HCT116 (cell line): ENCODE measurements at regions not wholly inside any gene's neighbourhood (a gene's known extent, or its start where the extent isn't known, plus 50 kb on each side); places are given as distances from the start of the nearest gene placed in this dataset.

Experiments used
- ATAC-seq: fragments of 200-7000 bp; cut with Tn5 transposase; 2 replicates; pipeline ENCODE4 v1.9.1; 2020; ENCODE audit warnings: mild to moderate bottlenecking, moderate library complexity
- BruUV-seq: library from RNA; stranded (reverse); fragments of 400-500 nt; replicated peaks from 2 replicates; lab custom pipeline; 2021; lab: Mats Ljungman, UMichigan
- CTCF ChIA-PET: fragments of 300-600 bp; sonication (Branson Sonifier 250); formaldehyde crosslinking; loops from one replicate; lab custom pipeline; 2021; ENCODE audit warnings: antibody characterized with exemption; lab: Charles Lee
- POLR2A ChIA-PET: fragments of 300-600, 350-600 bp; sonication (Branson Sonifier 250); formaldehyde crosslinking; loops from one replicate; lab custom pipeline; 2021; ENCODE audit warnings: antibody characterized with exemption; lab: Charles Lee
- RAD21 ChIA-PET, 2 experiments: fragments of 300-600 bp; sonication (Branson Sonifier 250); formaldehyde crosslinking; loops; one replicate each; lab custom pipeline; 2023; ENCODE audit warnings: low total read pairs in 2 of 2; ENCODE audit not compliant: uncharacterized antibody in 2 of 2, unreplicated experiment in 2 of 2, low non-redundant PET in 1 of 2; lab: Charles Lee
- DNase-seq: peaks from one replicate; pipeline ENCODE4 v3.0.0-alpha.2; 2010; ENCODE audit warnings: low read depth, low spot score
- H2AFZ ChIP-seq: fragments of 200-600 bp; shearing (Covaris generic), sonication (generic); 2 replicates; pipeline ENCODE4 v1.6.1; 2017; ENCODE audit warnings: low read depth, mixed run types, mixed read lengths, antibody characterized with exemption, low read length; ENCODE audit not compliant: poor library complexity, severe bottlenecking
- H3K27ac ChIP-seq: 2 replicates; pipeline ENCODE4 v1.5.1; 2012; ENCODE audit warnings: low read depth, low read length
- H3K27me3 ChIP-seq: fragments of 200-600 bp; sonication (generic); 2 replicates; pipeline ENCODE4 v1.6.1; 2016; ENCODE audit warnings: mixed run types, low read length, mixed read lengths; ENCODE audit not compliant: insufficient read depth
- H3K36me3 ChIP-seq, 2 experiments: fragments of 200-500 bp in 1 of 2; fragments of 200-600 bp in 1 of 2; sonication (Bioruptor generic) in 1 of 2; sonication (generic) in 1 of 2; 2 replicates each; pipeline versions ENCODE4 v1.5.1 to v1.6.1; 2014 to 2016; ENCODE audit warnings: low read length in 2 of 2, inconsistent platforms in 1 of 2, mixed read lengths in 1 of 2, mixed run types in 1 of 2; ENCODE audit not compliant: insufficient read depth in 2 of 2, control insufficient read depth in 1 of 2
- H3K4me1 ChIP-seq, 2 experiments: fragments of 200-600 bp in 1 of 2; sonication (generic) in 1 of 2; 2 replicates each; pipeline versions ENCODE4 v1.5.1 to v1.6.1; 2012 to 2017; ENCODE audit warnings: low read length in 2 of 2, inconsistent platforms in 1 of 2, mild to moderate bottlenecking in 1 of 2, mixed read lengths in 1 of 2, mixed run types in 1 of 2, moderate library complexity in 1 of 2; ENCODE audit not compliant: insufficient read depth in 2 of 2, control insufficient read depth in 1 of 2
- H3K4me2 ChIP-seq: fragments of 200-600 bp; sonication (generic); 2 replicates; pipeline ENCODE4 v1.6.1; 2017; ENCODE audit warnings: mixed run types, low read length, mixed read lengths
- H3K4me3 ChIP-seq, 2 experiments: fragments of 200-600 bp in 1 of 2; sonication (generic) in 1 of 2; replicated peaks in 1 of 2; 2 replicates each; pipeline ENCODE4 v1.5.1; 2011 to 2016; ENCODE audit warnings: low read length in 2 of 2, control low read depth in 1 of 2, low read depth in 1 of 2, mild to moderate bottlenecking in 1 of 2, mixed read lengths in 1 of 2, mixed run types in 1 of 2
- H3K79me2 ChIP-seq: fragments of 200-600 bp; sonication (generic); 2 replicates; pipeline ENCODE4 v1.6.1; 2017; ENCODE audit warnings: mild to moderate bottlenecking, mixed run types, low read length, moderate library complexity, mixed read lengths; ENCODE audit not compliant: insufficient read depth
- H3K9ac ChIP-seq: fragments of 200-600 bp; sonication (generic); 2 replicates; pipeline ENCODE4 v1.6.1; 2016; ENCODE audit warnings: low read length, mixed read lengths
- H3K9me2 ChIP-seq: fragments of 200-600 bp; sonication (generic), shearing (Covaris generic); 2 replicates; pipeline ENCODE4 v1.6.1; 2017; ENCODE audit warnings: mixed run types, mild to moderate bottlenecking, moderate library complexity; ENCODE audit not compliant: insufficient read depth
- H3K9me3 ChIP-seq, 2 experiments: fragments of 200-500 bp in 1 of 2; fragments of 200-600 bp in 1 of 2; sonication (Bioruptor generic) in 1 of 2; sonication (generic) in 1 of 2; 2 replicates each; pipeline ENCODE4 v1.6.1; 2014 to 2017; ENCODE audit warnings: low read length in 2 of 2, mixed read lengths in 2 of 2, inconsistent platforms in 1 of 2, low read depth in 1 of 2, mild to moderate bottlenecking in 1 of 2, mixed run types in 1 of 2, moderate library complexity in 1 of 2; ENCODE audit not compliant: control insufficient read depth in 1 of 2, insufficient read depth in 1 of 2
- H4K20me1 ChIP-seq: fragments of 200-600 bp; sonication (generic), shearing (Covaris generic); 2 replicates; pipeline ENCODE4 v1.6.1; 2017; ENCODE audit warnings: mixed run types, mild to moderate bottlenecking, moderate library complexity; ENCODE audit not compliant: insufficient read depth
- CBX3 ChIP-seq: IDR thresholded peaks from 2 replicates; pipeline ENCODE4 v1.6.1; 2012; ENCODE audit warnings: low read depth
- CEBPB ChIP-seq: IDR thresholded peaks from 2 replicates; pipeline ENCODE4 v1.6.1; 2012; ENCODE audit warnings: low read depth
- EGR1 ChIP-seq: IDR thresholded peaks from 2 replicates; pipeline ENCODE4 v1.6.1; 2012; ENCODE audit warnings: low read depth
- ELF1 ChIP-seq: IDR thresholded peaks from 2 replicates; pipeline ENCODE4 v1.6.1; 2012; ENCODE audit warnings: low read depth, borderline replicate concordance
- EZH2 ChIP-seq: fragments of 200-600 bp; sonication (generic); IDR thresholded peaks from 2 replicates; pipeline ENCODE4 v1.6.1; 2017; ENCODE audit warnings: antibody characterized with exemption, mixed run types
- FOSL1 ChIP-seq: IDR thresholded peaks from 2 replicates; pipeline ENCODE4 v1.6.1; 2012; ENCODE audit warnings: low read depth
- MAX ChIP-seq: IDR thresholded peaks from 2 replicates; pipeline ENCODE4 v1.6.1; 2012
- TCF7L2 ChIP-seq: IDR thresholded peaks from 2 replicates; pipeline ENCODE4 v1.7.0; 2011; ENCODE audit warnings: borderline replicate concordance, inconsistent platforms; ENCODE audit not compliant: insufficient read depth, insufficient read length; ENCODE audit errors: extremely low read depth
- ZBTB33 ChIP-seq: IDR thresholded peaks from 2 replicates; pipeline ENCODE4 v1.6.1; 2011; ENCODE audit warnings: mild to moderate bottlenecking, low read length, moderate library complexity; ENCODE audit not compliant: insufficient replicate concordance; ENCODE audit errors: extremely low read depth
- ZFX ChIP-seq: fragments of 450-650 bp; IDR thresholded peaks from 2 replicates; pipeline ENCODE4 v1.6.1; 2017
- intact Hi-C: fragments of 100-400 bp; cut with micrococcal nuclease; formaldehyde crosslinking; loops from 2 replicates; pipeline ENCODE4 v1.10.0; 2022
- TF ChIP-seq, protein P1 (sequence below), 3 experiments: fragments of 200-600 bp in 1 of 3; sonication (generic) in 1 of 3; IDR thresholded peaks in 2 of 3; conservative IDR thresholded peaks in 1 of 3; 2 replicates each; pipeline ENCODE4 v1.5.1; 2012 to 2017; ENCODE audit warnings: low read depth in 2 of 3, low read length in 2 of 3, antibody characterized with exemption in 1 of 3, borderline replicate concordance in 1 of 3, control low read depth in 1 of 3, mild to moderate bottlenecking in 1 of 3, mixed read lengths in 1 of 3, mixed run types in 1 of 3, moderate library complexity in 1 of 3; ENCODE audit not compliant: insufficient read depth in 1 of 3
- TF ChIP-seq, protein P2 (sequence below): IDR thresholded peaks from 2 replicates; pipeline ENCODE4 v1.6.1; 2012

- Histone ChIP-seq H3K27ac (no peak overlapping the region), H3K4me3 (no peak overlapping the region), H3K36me3 (no peaks in the 10 kb centered on the region), H3K9me2 (no peaks in the 10 kb centered on the region), H2AFZ (no peak overlapping the region), H3K4me1 (no peaks in the 10 kb centered on the region), H3K27me3 (no peaks in the 10 kb centered on the region), H3K9me3 (peaks cover 0 to 9% of the 10 kb centered on the region in 2 experiments; a peak in 1 of 4 replicates), H3K79me2 (no peaks in the 10 kb centered on the region), H3K9ac (no peak overlapping the region), H4K20me1 (no peaks in the 10 kb centered on the region), H3K4me2 (no peak overlapping the region)
- no peak for ATAC-seq
- ChIA-PET RAD21 (no interaction called here), CTCF (no interaction called here), POLR2A (no interaction called here)
- intact Hi-C loops: no loop called here
- no TSS peak for BruUV-seq
- TF ChIP-seq, protein P1, sequence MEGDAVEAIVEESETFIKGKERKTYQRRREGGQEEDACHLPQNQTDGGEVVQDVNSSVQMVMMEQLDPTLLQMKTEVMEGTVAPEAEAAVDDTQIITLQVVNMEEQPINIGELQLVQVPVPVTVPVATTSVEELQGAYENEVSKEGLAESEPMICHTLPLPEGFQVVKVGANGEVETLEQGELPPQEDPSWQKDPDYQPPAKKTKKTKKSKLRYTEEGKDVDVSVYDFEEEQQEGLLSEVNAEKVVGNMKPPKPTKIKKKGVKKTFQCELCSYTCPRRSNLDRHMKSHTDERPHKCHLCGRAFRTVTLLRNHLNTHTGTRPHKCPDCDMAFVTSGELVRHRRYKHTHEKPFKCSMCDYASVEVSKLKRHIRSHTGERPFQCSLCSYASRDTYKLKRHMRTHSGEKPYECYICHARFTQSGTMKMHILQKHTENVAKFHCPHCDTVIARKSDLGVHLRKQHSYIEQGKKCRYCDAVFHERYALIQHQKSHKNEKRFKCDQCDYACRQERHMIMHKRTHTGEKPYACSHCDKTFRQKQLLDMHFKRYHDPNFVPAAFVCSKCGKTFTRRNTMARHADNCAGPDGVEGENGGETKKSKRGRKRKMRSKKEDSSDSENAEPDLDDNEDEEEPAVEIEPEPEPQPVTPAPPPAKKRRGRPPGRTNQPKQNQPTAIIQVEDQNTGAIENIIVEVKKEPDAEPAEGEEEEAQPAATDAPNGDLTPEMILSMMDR (IDR thresholded peaks at IDR 0.05 in 2 of 3, conservative IDR thresholded peaks at IDR 0.05 in 1 of 3; ENCODE audit: borderline replicate concordance in 1 of 3, insufficient read depth in 1 of 3, low read depth in 2 of 3, low read length in 2 of 3): peak in 1 of 3 experiments; percentile 20; a peak in 1 of 6 replicates
- no peak for TF ChIP-seq CBX3
- DNase-seq: no peak
Measured at GRCh38 chr6:50264995-50265571, 215.4 kb upstream of the DEFB112 start.

- no peak overlapping the region for H3K4me2 ChIP-seq
- DNase-seq (no peak), ATAC-seq (no peak)
- no peaks in the 10 kb centered on the region for H3K79me2 ChIP-seq
- no peak overlapping the region for H3K4me3 ChIP-seq
- H3K9me3 ChIP-seq: peaks cover 0 to 13% of the 10 kb centered on the region in 2 experiments; a peak in 1 of 4 replicates
- intact Hi-C loops: no loop called here
- no peaks in the 10 kb centered on the region for H3K4me1 ChIP-seq
- no peaks in the 10 kb centered on the region for H3K27me3 ChIP-seq
- no peak overlapping the region for H2AFZ ChIP-seq
- H3K27ac ChIP-seq: no peak overlapping the region
- ChIA-PET POLR2A (no interaction called here), RAD21 (no interaction called here), CTCF (no interaction called here)
- H3K9ac ChIP-seq: no peak overlapping the region
- H4K20me1 ChIP-seq: no peaks in the 10 kb centered on the region
- H3K36me3 ChIP-seq: no peaks in the 10 kb centered on the region
- no TSS peak for BruUV-seq
- no peaks in the 10 kb centered on the region for H3K9me2 ChIP-seq
- TF ChIP-seq, protein P1 (IDR thresholded peaks at IDR 0.05 in 2 of 3, conservative IDR thresholded peaks at IDR 0.05 in 1 of 3; ENCODE audit: borderline replicate concordance in 1 of 3, insufficient read depth in 1 of 3, low read depth in 2 of 3, low read length in 2 of 3): no peak
- no peak for TF ChIP-seq EZH2
- TF ChIP-seq MAX: no peak
- no peak for TF ChIP-seq FOSL1
- TF ChIP-seq CEBPB: no peak
- TF ChIP-seq ZBTB33: no peak
- TF ChIP-seq ZFX: no peak
- no peak for TF ChIP-seq ELF1
- TF ChIP-seq CBX3: no peak
- TF ChIP-seq EGR1: no peak
- TF ChIP-seq, protein P2, sequence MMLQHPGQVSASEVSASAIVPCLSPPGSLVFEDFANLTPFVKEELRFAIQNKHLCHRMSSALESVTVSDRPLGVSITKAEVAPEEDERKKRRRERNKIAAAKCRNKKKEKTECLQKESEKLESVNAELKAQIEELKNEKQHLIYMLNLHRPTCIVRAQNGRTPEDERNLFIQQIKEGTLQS: no peak
- no peak for TF ChIP-seq TCF7L2
Measured at GRCh38 chr6:50270415-50270814, 220.7 kb upstream of the DEFB112 start.
